ENCODE measurements at regions not wholly inside any gene's neighbourhood (a gene's known extent, or its start where the extent isn't known, plus 50 kb on each side); places are given as distances from the start of the nearest gene placed in this dataset.

DNA sequence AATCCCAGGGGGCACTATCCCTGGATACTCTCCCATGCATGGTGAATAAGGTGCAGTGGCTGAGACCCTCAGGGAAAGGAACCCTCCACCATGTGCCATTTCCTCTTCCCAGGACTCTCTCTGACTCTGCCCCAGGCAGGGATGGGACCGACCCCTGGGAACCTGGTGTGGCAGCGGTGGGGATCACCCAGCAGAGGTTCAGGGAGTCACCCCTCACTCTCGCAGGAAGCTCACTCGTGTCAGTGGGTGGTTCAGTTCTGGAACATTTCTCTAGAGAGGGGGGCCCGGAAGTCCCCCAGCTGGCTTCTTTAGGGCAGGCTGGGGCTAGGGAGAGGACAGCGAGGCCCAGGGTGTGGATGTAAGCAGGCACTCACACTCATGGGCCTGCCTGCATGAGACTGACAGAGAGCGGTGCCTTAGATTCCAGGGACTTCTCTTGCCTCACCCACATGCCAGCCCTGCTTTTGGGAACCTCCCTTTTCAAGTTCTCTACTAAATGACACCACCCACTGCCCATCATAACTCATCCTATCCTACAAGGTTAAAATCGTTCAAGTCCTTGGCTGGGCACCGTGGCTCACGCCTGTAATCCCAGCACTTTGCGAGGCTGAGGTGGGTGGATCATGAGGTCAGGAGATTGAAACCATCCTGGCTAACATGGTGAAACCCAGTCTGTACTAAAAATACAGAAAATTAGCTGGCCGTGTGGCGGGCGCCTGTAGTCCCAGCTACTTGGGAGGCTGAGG, 109.7 kb upstream of the SDK2 start:
- DNase-seq (ENCODE audit: low read depth), result no peak

DNA sequence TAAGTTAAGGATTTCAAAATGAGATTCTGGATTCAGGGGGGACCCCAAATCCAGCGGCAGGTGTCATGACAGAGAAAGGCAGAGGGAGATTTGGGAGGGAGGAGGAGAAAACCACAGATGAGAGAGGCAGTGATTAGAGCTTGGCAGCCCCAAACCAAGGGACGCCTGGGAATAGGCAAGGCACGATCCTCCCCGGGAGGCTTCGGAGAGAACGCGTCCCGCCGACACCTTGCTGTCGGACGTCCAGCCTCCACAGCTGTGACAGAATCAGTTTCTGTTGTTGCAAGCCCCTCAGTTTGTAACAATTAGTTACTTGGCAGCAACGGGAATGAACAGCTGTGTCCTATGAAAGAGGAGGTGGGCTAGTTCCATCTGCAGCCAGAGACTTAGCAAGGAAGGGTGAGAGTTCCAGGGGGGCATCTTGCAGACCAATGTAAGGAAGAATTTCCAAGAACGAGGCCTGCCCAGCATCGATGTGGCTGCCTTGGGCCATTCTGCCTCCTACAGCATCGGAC, 110.7 kb upstream of the SDK2 start:
- DNase-seq (ENCODE audit: low read depth), result no peak

DNA sequence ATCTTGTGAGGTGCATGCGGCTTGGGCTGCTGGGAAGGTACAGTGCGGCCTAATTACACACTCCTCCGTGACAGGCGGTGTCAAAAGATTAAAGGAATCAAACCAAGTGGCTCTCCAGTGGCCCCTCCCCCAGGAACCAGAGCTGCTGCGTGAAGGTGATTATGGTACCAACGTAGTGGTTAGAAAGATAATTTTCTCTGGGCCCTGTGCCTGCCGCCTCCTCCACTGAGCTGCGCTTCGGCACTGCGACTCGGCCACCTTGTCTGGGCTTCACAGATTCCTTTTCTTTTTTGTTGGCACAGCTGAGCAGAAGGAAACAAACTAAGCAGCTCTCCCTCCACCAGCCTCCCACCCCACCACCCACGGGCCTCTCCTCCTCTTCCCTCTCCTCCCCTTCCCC, 113.2 kb upstream of the SDK2 start:
- no peak for DNase-seq (ENCODE audit: low read depth)

DNA sequence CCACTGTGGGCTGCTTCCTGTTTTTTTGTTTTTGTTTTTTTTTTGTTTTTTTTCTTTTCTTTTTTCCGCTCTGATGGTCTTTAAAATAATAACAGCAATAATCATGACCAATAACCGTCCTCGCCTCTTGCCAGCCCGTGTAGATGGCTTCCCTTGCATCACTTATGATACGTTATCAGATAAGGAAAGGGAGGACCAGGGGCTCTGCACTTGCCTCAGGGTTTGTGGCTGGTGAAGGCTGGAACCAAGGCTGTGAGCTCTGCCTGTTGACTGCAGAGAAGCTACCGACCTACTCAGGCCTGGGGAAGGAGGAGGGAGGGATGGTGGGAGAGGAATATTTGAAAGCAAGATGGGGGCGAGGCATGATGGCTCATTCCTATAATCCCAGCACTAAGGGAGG, 114.0 kb upstream of the SDK2 start:
- no peak for DNase-seq (ENCODE audit: low read depth)

DNA sequence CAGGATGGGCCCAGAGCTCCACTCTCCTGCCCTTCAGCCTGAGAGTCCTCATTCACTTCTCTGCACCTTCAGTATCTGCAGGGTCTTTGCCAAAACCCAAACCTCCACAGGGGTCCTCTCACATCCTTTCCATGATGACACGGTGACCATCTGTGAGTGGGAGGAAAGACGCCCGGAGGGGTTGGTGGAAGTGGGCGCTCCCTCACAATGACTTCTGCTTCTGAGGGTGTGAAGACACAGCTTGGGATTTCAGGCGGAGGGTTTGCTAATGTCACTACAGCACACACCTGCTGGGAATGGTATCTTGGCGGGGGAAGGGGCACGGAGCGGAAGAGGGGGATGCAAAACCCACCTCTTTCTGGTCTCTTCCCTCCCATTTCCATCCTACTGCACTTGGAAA, 115.1 kb upstream of the SDK2 start:
- DNase-seq (ENCODE audit: low read depth), result no peak

DNA sequence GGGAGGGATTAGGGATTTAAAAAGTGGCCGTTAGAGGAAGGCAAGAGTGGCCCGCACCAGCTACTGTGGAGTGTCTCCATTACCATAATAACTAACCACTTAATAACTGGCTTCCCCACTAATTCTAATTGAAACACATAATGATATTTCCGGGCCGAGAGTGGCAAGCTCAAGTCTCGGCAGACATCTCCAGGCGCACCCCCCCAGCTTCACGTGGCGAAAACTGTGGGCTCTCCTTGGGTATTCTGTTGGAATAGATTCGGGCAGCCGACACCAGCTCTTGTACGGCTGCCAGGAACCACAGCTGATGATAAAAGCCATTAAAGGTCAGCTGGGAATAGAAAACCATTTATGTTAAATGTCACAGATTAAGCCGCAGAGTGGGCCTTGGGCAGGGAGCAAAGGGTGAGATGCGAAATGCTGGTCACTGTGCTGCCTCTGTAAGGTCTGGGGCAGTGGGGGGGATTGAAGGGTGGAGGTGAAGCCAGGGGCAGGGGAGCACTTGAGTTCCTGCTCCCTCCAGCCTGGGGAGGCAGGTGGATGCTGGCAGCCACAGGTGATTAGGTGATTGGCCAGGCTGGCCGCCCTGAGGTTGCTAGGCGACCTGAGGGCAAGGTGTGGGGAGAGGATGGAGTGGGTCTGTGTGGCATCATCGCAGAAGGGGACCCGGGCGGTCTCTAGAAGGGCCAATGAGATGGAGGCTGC, 115.6 kb upstream of the SDK2 start:
- no peak for DNase-seq (ENCODE audit: low read depth)

DNA sequence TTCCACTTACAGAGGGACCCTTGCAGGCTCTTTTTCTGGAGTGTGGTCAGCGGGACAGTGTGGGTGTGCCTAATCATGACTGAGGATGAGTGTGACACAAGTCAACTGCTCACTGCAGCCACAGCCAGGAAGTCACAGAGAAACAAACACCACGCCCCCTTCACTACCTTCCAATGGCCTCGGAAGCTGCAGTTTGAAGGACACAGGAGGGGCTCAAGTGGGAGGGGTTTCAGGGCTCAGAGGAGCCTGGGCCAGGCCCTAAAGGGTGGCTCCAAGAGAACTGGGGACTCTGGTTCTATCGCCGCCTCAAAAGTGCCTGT, 116.2 kb upstream of the SDK2 start:
- DNase-seq (ENCODE audit: low read depth), result no peak

DNA sequence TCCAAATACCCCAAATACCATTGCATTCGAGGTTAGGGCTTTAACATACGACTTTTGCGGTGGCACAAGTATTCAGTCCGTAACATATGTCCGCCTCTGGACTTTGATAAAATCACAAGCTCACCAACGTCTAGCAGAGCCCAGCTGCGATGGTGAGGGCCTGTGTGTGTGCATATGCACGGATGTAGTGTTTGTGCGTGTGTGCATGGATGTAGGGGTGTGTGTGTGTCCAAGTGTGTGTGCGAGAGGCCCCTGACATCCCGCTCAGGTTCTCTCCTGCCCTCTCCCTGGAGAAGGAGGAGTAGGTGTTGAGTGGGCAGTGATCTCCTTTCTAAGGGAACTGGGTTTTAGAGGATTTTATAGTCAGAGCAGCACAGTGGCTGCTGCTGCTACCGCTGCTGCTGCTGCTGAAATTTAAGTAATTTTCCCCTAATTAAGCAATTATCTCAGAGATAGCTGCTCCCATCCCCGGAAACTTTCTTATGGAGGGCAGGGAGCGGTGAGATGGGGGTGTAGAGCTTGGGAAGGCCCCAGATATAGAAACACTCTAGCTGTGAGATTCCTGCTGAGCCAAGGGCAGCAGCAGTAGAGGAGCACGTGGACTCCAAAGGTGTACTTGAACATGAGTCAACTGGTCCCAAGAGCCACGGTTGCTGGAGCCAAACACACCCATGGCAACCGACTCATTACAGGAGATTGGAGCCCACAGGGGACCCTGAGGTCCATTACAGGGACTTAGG, 121.7 kb upstream of the SDK2 start:
- no peak for DNase-seq (ENCODE audit: low read depth)

DNA sequence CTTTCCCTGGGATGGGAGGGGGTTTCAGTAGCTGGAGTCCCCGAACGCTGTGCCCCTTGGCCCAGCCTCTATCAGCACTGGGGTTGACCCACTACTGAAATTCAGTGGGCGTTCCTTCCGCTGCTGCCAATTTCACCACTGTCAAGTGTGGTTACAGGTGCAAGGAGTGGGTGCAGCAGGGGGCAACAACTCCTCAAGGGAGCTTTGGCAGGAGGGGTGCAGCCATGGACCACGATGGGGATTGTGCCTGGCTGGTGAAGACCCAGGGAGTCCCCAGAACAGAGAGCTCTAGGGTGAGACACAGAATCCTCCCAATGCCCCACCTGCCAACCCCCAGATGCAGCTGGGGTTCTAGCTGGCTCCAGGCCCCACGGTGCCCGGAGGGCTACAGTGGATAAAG, 123.5 kb upstream of the SDK2 start:
- DNase-seq (ENCODE audit: low read depth), result no peak

DNA sequence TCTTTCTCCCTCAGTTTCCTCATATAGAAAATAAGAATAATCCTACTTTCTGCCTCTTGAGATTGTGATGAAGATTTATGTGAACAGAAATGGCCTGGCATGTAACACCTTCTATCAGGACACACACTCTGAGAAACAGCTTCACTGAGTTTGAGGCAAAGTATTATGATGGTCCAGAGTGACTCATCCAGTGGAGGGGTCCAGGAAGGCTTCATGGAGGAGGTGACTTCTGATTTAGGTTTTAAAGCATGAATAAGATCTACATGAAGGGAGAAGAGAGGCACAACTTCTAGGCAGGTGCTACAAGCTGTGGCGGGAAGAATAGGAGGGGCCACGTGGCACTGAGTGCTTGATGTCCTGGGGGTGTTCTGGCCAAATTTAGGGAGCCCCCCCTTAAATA, 124.4 kb upstream of the SDK2 start:
- no peak for DNase-seq (ENCODE audit: low read depth)

DNA sequence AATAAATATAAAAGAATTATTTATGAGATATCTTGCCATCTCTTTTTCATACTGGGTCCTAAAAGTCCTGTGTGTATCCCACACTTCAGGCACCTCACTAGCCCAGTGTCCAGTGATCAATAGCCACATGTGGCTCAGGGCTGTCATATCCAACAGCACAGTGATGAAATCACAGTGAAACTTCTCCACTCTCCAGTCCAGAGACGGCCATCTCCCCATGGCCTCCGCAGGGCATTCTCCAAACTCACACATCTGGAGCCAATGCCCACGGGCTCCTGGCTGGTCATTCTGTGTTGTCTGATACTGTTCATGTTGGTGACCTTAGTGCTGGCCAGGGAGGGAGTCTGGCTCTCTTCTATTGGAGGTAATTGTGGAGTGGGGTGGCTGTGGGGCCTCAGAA, 125.2 kb upstream of the SDK2 start:
- no peak for DNase-seq (ENCODE audit: low read depth)

DNA sequence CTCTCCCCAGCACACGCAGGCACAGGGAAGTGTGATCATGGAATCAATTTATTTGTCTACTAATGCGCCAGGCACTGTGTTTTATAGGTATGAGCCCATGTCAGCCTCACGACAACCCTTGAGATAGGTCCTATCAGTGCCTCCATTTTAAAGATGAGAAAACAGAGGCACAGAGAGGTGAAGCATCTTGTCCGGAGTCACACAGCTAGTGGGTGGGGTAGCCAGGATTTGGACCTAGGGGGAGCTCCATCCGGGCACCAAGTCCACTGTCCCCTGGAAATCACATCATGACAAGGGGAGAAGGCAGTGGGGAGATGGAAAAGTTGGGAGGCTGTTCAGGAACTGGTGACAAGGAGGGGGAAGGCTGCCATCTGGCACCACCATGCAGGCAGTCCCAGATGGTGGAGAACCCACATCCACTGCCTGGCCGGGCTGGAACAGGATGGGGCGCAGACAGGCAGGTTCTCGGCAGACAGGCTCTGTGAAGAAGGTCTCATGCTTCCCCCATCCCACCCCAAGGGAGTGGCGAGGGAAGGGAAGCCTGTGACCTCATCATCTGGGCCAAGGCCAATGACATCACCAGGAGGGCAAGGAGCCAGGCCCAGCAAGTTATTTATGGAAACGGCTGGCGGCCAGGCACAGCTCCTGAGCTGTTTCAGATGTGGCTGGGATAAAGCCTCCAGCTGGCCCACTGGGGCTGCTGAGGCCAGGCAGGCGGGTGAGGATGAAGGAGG, 126.0 kb upstream of the SDK2 start:
- peak; percentile 2 for DNase-seq (ENCODE audit: low read depth)

DNA sequence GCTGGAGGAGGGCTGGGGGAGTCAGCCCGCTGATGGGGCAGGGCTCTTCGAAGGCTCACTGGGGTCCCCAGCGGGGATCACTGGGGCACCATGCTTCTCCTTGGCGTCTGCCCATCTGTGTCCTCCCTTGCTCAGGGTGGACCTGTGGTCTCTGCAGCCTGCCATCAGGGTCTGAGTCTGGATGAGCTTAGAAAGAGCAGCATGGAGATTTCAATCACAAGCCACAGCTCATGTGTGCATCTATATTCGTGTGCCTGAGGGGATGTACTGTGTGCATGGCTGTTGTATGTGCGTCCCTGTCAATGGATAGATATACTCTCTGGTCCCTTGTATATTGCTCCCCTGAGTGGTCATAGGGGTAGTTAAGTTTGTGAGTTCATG, 126.6 kb upstream of the SDK2 start:
- no peak for DNase-seq (ENCODE audit: low read depth)

DNA sequence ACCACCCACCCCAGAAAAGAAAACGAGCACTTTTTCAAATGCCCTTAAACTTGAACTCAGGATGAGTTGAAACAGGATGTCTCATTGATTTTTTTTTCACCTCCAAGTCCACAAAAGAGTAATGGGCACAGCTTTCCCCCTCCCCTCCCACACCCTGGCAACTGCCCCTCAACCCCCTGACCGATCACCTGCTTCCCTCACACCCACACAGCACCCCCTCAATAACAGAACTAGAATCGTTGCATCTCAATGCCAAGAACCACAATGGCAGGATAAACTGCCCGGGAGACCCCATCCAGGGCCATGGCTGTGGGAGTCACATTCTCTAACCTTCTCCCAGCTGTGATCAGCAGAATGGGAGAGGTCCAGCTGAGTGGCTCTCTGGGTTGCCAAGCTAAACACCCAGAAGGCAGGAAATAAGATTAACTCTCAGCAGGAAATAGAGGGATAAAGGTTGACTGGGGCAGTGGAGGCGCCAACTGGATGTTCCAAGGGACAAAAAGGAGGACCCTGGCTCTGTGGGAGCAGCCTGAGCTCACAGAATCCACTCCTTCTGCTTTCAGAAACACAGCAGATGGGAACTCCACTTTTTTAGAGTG, 128.0 kb upstream of the SDK2 start:
- DNase-seq (ENCODE audit: low read depth), result no peak

DNA sequence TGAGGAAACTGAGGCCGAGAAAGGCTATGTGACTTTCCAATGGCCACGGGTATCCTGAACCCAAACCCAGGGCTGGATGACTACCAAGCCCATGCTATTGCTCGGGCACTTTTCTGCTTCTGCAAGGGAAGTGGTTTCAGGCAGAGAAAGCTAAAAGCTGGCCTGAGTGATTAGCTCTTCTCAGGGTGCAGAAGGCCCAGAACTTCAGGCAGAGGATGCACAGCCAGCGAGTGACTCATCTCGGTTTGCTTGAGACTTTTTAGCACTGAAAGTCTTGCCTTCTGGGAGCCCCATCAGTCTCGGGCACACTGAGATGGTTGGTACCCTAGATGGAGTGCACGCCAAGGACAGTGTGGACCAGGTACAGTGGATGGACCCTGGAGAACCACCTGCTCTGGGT, 129.5 kb upstream of the SDK2 start:
- DNase-seq (ENCODE audit: low read depth), result no peak

DNA sequence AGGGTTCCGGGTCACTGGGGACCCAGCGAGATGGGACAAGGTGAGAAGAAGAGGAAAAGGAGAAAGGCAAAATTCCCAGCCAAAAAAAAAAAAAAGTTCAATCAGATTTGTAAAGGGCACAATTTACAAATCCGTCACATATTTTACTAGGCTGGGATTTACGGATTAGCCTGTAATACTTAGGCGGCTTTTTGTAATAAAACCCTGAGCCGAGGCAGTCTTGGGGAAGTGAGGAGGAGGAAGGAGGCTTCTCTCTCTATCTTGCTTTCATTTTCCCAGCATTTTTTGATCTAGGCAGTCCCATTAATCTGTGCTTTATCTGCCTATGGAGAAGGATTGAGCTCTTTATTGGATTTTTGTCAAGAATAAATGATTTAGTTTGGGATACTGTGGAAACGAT, 130.6 kb upstream of the SDK2 start:
- DNase-seq (ENCODE audit: low read depth), result no peak

DNA sequence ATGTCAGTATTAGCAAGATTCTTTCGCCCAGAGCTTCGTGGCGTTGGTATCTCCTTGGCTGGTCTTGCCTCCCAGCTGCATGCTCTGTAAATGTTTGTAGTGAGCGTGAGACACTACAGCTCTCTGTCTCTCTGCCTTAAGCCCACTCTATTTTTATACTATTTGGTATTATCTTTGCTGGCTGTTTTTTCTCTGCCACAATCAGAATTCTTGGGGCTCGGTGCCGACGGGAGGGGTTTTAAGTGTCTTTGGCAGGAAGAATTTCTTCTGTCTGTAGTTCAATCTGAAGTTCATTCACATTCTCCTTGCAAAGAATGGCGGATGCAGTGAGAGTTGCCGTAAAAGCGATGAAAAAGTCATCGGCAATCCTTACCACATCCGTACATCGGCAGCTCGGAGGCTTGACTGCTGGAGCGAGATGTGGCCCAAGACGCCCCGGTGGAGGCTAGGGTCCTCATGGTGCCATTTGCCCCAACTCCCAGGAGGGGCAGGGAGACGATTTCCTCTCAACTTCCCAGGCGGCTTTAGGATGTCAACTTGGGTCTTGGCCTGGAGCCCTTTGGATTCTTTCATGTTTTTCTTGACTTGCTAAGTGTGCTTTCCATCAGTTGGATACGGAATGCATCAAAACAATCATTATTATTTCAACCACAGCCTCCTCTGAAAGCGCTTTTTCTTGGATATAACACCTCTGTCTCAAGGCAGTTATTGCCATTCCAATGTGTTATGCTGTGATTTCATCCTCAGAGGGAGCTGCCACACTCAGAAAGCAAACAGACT, 132.3 kb upstream of the SDK2 start:
- no peak for DNase-seq (ENCODE audit: low read depth)

DNA sequence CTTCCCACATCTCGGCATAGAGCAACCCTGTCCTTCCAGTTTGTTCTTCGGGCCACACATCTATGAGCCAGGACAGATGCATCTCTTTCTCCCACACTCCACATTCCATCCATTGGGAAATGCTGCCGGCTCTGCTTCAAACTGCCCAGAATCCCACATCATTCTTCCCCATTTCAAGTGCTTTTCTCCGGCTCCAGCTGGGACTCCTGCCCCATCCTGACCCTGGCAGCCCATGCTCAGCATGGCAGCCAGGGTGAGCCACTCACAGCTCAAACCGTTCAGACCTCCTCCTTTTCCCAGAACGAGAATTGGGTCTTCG, 132.8 kb upstream of the SDK2 start:
- no peak for DNase-seq (ENCODE audit: low read depth)

DNA sequence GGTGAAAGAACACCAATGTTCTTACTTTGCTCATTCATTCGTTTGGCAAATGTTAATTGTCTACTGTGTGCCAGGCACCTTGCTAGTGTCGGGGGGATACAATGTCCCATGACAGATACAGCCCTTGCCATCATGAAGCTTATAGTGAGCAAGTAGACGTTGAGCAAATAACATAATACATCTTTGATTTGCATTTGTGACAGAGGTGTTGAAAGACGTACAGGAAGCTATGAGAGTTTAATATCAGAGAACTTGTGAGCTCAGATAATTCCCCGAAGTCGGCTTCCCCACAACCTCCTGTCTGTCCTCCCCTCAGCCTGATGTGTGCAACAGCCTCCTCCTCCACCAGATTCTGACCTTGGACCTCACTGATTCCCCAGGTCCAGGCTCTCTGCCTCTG, 138.0 kb upstream of the SDK2 start:
- DNase-seq (ENCODE audit: low read depth), result no peak

DNA sequence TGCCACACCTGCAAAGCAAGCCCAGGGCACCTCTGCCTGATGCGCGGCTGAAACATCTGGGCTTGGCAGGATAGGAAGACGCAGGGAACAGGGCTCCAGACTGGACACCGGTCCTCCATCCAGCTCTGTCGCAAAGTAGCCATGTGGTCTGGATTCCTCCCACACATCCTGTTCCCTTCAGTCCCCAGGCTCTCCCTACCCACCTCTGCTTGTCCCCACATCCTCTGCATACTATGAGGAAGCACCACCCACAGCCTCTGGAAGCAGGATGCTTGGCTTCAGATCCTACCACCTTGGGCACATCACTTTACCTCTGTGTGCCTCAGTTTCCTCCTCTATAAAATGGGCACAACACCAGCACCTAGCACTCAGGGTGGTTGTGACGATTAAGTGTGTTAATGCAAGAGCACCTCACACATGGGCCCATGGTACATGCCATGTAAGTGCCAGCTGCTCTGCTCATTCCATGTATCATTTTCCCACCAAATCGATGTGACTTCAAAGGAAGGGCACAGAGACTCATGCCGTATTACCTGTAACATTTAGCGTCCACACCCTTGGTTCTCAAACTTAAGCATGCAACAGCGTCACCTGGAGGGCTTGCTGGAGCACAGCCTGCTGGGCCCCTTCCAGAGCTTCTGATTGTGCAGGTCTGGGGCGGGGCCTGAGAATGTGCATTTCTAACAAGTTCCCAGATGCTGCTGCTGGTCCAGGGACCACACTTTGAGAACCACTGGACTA, 138.6 kb upstream of the SDK2 start:
- DNase-seq (ENCODE audit: low read depth), result no peak
